HG02759 (cell line): ENCODE measurements at regions not wholly inside any gene's neighbourhood (a gene's known extent, or its start where the extent isn't known, plus 50 kb on each side); places are given as distances from the start of the nearest gene placed in this dataset.
"Not testable (repeated sequence)": the region's sequence is repeated elsewhere in the genome, so short reads cannot be mapped to it uniquely, and the experiment has no call there.

Source experiments
- ATAC-seq: cut with Tn5 transposase; IDR thresholded peaks from one replicate; pipeline ENCODE4 v1.9.1; 2021; ENCODE audit warnings: mild to moderate bottlenecking, moderate library complexity; ENCODE audit not compliant: unreplicated experiment

DNA sequence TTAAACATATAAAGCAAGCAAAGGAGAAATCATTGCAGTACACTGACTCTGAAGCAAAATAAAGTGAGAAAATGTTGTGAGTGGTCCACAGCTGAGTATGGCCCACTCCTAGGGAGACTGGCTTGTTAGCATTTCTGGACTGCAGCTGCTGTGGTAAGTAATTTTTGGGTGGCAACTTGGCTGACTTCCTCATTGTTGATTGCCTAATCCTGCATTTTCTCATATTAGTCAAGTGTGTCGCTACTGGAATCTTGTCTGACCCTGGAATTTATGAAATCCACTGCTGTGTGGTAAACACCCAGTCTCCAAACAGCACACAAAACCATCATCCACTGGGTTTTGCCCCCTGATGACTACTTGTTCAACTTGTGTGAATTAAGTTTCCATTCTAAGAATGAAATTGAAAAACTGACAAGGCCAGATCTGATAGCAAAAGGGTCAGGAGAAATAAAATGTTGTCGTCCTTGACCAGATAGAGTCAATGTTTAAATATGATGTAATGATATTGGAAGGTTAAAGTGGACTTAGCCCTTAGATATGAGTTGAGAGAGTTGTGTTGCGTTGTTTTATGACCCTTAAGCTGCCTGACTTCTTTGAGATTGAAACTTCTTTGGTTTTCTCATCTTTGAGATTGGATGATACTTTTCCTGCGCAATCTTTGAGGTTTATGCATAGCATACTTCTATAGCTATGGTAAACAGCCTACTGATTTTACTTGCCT lies 106.6 kb upstream of the SEC22B start:
- not testable (repeated sequence) for ATAC-seq

DNA sequence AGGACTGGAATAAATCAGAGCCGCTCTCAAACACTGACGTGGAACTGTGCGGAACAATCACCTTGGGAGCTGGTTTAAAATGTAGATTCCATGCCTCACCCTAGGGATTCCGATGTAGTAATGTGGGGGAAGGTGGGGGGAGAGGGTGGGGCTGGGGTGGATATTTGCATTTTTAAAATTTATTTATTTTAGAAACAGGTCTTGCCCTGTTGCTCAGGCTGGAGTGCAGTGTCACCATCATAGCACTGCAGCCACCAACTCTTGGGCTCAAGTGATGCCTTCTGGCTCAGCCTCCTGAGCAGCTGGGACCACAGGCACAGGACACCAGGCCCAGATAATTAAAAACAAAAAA lies 101.9 kb upstream of the SEC22B start:
- ATAC-seq = not testable (repeated sequence)

DNA sequence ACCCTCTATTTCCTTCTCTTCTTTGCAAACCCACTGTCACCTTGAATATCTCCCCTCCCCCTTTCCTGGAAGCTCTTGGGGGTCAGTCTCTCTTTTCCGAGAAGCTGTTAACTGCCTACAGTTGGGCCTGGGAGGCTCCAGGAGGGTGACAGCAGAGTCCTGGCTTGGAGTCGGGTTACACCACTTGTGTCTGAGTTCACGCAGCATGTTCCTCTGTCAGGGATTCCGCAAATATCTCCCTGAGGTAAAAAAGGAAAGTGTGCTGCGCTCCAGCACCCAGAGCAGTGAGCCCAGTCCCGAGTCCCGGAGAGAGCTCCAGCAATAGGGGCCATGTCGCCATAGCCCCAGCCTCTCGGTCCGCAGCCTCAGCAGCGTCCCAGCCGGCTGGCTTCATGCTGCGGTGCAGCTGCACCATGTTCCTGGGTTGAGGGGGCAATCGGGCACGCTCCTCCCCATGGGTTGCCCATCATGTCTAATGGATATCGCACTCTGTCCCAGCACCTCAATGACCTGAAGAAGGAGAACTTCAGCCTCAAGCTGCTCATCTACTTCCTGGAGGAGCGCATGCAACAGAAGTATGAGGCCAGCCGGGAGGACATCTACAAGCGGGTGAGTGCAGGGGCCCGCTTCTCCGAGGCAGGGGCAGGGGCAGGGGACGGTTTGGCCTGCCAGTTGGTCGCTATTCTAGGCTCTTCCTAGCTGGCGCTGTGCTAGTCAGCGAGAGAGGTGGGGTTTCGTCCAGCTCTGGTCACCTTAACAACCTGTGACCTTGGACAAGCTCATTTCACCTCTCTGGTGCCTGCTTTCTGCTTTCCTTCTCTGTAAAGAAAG lies 101.3 kb upstream of the SEC22B start:
- ATAC-seq = not testable (repeated sequence)

DNA sequence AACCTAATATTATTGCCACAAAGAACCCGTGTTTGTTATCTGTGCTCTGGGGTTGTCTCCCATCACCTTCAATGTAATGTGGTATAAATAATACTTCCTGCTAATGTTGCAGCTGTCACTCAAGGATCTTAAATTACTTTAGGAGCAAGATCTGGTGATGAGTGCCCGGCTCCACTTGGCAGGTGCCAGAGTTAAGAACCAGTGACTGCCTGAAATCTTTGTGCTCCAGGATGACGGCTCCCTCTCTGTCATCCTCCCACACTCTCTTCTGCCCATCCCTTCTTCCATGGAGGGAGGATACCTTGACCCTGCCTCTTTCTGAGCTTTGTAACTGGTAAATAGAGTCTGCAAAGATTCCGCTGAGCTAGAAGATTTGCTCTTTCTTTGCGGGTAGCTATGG lies 100.4 kb upstream of the SEC22B start:
- not testable (repeated sequence) for ATAC-seq

DNA sequence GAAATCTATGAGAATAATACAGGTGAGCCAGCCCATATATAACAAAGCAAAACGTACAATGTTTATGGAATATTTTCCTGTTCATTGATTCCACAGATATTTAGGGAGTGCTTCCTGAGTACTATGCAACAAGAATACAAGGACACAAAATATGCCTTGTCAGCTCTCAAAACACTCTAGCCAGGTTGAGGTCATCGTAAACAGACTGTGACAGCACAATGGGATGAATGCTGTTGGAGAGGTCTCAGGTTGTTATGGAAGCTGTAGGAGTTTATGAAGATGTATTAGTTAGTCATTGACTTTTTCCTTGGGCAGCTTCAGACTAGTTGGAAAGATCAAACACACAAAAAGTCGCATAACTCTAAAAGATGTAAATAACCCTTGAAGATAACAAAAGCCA lies 98.1 kb upstream of the SEC22B start:
- not testable (repeated sequence) for ATAC-seq

DNA sequence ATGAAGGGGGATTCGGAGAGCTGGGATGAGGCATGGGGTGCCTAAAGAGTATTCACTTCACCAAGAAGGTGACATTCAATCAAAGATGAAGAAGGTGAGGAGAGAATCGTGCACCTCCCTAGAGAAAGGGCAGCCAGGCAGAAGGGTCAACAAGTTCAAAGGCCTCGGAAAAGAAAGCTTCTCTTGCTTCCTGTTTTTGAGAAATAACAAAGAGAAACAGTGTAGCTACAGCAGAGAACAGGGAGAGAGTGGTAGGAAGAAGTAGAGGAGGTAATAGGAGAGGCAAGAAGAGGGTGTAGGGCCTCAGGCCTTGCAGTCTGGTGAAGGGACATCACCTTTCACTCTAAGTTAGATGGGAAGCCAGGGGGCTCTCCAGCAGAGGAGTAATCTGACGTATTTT lies 97.0 kb upstream of the SEC22B start:
- not testable (repeated sequence) for ATAC-seq

DNA sequence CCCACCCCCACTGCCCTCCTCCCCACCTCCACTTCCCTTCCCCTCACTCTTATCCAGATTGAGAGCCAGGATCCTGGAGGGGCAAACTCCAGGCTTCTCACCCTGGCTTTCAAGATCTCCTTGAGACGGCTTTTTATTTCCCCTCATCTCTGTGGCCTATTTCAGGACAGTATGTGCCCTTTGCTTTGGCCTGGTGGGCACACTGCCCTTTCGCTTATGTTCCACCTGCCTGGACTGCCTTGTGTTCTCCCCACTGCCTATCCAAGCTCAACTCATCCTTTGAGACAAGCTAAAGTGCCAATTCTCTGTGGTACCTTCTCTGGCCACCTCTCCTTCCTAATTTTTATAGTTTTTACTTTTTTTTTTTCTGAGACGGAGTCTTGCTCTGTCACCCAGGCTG lies 95.9 kb upstream of the SEC22B start:
- ATAC-seq = not testable (repeated sequence)

DNA sequence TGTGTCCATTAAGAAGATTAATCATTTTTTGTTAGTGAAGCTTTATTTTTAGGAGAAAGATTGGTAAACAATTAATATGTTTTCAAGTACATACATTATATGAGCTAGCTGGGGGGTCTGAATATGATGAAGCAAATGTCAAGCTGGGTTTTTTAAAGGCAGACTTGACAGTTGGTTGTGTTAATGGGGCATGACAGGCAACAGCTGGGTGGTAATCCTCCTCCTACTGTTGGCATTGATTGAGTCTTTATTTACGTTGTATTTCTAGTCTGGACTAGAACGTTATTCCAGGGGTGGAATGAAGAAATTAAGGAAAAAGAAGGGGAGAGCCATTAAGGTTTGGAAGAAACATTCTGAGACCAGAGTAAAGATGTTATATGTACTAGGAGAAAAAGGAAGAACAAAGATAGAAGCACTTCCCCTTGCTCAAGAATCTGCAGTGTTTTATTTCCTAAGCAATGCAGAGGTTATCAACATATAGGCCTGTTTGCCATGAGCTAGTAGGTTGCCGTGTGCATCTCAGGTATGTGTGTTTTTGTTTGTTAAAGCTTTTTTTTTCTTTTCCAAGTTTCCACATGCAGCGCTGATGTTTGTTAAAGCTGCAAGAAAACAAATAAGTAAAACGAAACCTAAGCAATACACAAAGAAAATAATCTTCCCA lies 95.4 kb upstream of the SEC22B start:
- not testable (repeated sequence) for ATAC-seq

DNA sequence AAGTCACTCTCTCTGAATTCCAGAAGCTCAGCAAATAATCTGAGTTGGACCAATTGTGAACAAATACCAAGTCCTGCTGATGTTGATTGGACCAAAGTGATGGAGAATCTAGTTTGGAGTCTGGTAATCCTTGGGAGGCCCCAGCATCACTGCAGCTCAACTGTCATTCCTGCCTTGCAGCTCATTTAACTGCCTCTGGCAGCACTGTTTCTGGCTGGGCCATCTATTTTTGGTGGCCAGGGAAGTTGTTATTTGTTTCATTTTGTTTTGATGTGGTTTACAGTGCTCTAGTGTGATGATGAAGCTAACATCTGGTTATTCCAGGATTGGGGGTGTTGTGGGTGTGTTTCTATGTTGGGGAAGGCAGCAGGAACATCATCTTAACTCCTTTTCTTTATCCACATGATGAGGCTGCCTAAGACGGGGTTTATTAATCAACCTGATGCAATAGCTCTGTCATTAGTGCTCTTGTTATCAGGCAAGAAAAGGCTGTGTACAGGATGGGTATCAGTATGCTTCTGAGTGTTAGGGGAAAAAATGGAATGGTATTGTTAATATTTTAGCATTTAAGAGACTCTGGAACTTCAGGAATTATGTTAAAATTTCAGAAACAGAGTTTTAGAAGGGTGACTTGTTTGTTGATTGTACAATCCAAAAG lies 91.7 kb upstream of the SEC22B start:
- not testable (repeated sequence) for ATAC-seq

DNA sequence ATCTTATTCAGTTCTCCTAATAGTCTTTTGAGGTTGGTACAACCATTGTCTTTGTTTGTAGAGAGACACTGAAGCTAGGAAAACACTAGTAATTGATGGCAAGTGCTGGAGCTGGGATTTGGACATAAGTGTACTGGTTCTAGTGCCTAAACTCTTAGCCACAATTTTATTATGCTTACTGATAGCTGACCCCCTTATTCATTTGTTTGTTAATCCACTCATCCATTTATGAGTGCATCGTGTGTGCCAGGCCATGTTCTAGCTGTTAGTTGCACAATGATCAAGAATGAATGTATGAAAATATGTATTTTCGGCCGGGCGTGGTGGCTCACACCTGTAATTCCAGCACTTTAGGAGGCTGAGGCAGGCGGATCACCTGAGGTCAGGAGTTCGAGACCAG lies 88.2 kb upstream of the SEC22B start:
- ATAC-seq = not testable (repeated sequence)

DNA sequence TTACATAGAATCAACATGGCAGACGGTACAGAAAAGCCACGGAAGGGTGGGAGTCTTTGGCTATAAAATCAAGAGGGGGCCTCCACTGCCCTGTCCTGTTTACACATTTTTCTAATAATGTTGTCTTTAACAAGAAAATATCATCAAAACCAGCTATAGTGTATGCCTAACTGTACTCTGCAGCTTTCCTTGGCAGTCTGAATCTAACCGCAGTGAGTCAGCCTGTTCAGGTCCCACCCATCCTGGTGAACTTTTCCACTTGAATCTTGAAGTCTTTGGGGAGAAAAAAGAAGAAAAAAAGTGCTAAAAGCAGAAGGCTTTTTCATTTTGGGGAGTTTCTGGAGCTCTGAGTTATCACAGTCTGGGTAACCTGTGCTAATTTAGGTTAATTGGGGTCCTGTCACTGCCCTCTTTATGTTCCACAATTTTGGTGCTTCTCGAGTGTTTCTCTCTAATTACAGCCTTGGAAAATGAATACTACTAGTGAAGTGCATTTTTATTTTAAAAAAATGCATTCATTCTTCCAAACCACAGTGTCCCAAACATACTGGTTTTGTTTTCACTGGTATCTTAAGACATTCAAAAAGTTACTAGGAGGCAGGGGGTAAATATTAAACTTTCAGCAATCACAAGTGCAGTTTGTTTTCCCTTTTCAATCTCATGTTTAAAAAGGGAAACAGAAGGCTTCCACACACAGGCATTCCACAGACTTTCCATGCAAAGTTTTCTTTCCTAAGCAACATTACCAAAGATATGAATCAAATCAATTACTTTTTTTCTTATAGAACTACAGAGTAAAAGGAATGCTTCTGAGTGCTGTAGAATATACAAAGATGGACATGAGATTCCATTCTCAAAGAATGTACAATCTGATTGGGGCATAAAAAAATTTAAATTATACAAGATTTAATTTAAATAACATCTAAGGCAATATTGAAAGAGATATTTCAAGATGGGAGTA lies 86.8 kb upstream of the SEC22B start:
- ATAC-seq = not testable (repeated sequence)

DNA sequence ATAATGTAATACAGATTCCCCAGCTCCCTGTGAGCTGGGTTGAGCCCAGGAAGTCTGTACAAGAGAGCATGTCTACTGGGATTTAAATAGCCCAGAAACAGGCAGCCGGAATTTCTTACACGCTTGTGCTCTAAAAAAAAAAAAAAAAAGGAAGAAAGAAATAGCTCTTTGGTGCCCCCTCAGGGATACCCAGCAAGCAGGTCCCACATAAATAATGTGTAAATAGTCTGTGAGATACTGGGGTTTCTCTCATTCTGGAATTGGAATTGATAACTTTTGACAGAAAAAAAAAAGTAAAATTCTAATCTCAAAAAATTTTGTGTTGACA lies 81.4 kb upstream of the SEC22B start:
- not testable (repeated sequence) for ATAC-seq

DNA sequence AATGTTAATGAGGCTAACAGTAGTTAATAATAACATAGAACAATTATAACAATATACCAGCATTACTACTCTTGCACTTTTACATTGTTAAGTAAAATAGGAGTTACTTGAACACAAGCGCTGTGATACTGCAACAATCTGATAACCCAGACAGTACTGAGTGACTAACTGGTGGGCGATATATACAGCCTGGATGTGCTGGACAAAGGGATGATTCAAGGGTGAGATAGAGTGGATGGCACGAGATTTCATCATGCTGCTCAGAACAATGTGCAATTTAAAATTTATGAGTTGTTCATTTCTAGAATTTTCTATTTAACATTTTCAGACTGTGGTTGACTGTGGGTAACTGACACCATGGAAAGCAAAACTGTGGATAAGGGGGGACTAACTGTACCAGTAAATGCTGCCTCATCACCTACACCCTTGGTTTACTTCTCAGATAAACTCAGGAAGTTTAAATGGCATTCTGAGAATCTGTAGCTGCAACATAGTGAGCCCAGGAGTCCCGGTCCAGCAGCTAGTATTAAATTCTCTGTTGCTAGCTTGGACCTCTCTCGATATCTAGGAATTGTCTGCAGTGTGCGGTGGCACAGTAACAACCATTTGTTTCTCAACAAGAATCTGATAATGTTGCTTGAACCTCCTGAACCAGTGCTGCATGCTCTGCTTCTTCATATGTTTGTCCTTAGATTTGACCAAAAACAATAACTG lies 80.9 kb upstream of the SEC22B start:
- not testable (repeated sequence) for ATAC-seq

DNA sequence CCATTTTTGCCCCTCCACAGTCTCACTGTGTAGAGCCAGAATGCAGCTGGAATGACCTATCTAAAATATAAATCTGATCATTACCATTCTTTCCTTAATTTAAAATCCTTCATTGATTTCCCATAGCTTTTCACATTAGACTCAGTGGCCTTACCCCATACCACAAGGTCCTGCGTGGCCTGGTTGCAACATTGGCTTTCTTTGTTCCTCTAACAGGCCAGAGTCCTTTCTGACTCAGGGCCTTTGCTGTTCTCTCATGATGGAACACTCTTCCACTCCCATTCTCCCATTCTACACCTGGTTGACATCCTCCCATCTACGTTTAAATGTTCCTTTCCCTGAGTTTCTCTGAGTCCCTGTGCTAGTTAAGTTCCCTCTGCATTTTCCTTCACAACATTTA lies 74.4 kb upstream of the SEC22B start:
- not testable (repeated sequence) for ATAC-seq

DNA sequence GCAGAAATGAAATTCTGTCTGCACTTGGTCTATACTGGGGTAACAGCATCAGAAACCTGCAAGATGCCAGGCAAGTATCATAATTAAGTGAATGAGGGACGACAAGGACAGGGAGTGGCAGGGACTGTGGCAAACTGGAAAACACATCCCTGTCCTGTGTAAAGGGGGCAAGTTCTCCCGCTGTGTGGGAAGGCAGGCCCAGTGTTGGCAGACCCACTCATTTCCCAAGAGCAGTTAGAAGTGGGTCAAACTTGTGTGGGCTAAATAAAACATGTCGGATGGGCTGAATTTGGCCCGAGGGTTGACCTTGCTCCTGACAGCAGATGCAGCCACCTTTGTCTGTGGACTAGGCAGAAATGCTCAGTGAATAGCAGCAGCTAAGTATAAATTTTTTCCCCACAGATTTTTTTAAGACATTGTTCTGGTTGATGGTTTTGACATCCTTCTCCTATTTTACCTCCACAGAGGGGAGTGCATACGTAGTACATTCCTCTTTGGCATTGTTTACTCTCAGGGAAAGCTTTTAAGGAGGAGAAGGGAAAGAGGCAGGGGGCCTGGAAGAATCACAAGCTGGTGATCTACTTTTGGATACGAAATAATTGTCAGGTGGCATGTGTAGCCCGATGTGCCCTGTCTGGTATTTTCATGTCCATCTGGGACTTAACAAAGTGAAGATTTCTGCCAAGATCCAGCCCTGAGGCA lies 72.6 kb upstream of the SEC22B start:
- ATAC-seq = not testable (repeated sequence)

DNA sequence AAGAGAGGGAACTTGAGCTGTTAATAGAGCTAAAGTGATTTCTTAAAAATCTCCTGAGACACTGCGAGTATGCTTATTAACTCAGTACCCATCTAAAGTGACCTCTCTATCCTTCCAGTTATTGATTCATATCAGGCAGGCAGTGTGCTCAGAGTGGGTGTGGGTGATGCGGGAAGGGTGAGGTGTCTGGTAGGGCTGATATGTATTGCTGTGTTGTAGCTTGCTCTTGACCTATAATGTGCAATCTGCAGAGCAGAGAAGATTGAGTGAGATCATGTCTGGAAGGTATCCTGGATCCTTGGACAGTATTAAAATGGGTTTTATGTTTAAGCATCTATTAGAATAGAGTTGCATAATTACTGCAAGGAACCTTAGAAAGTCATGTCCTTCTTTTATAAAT lies 71.9 kb upstream of the SEC22B start:
- not testable (repeated sequence) for ATAC-seq

DNA sequence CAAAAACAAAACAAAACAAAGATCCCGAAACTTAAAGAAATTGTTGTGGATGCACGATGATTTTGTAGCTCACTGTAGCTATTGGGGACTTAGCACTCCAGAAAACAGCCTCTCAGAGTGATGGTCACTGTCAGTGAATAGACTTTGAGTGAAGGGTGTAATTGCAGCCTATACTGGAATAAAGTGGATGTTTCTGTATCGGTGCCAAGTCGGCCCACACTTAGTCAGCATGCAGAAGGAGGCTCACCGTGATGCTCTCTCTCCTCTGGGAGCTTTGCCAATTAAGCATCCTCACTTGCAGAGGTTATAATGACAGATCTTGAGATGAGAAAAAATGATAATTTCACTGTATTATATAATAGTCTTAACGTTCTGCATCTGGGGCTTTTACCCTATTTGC lies 67.5 kb upstream of the SEC22B start:
- not testable (repeated sequence) for ATAC-seq

DNA sequence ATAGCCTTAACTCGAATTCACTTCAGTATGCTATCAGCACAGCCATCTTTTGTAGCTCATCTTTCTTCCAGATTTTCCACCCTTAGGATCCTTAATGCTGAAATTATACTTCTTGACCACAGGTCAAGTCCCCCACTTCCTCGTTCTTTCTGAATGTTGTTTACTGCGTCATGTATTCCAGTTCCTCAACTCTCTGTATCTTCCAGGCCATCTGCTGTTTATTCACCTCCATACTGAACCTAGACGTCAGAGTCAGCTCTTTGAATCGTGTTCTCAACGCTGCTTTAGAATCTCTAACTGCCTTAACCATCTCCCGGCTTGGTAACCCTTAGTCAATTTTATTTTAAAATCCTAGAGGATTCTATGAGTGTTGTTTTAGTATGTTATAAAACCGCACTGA lies 66.3 kb upstream of the SEC22B start:
- not testable (repeated sequence) for ATAC-seq

DNA sequence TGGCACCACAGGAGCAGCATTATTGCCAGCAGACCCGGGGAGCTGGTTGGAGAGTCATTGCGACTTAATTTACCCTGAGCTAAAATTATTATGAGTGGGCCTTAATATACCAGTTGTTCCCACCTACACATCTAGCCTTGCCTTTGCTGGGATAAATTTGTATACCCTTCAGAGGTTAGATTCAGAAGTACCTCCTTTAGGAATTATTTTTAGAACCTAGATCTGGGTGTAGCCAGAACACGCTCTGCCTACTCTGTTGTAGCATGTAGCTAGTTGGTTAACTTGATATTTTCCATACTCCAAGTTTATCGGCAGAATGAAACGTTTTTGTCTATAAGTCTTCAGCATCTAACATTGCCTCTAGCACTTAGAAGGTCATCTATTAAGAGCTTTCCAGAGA lies 65.5 kb upstream of the SEC22B start:
- not testable (repeated sequence) for ATAC-seq
